ENCODE measurements at regions not wholly inside any gene's neighbourhood (a gene's known extent, or its start where the extent isn't known, plus 50 kb on each side); places are given as distances from the start of the nearest gene placed in this dataset.
"Not testable (repeated sequence)": the region's sequence is repeated elsewhere in the genome, so short reads cannot be mapped to it uniquely, and the experiment has no call there.

- Mint-ChIP-seq H3K36me3 (no peaks in the 10 kb centered on the region), H3K27ac (no peak overlapping the region), H3K4me1 (no peaks in the 10 kb centered on the region), H3K27me3 (peaks cover 3 to 5% of the 10 kb centered on the region in 2 donors), H3K9me3 (peaks cover 13 to 19% (median 15%) of the 10 kb centered on the region in 5 donors), H3K4me3 (no peak overlapping the region)
- POLR2A ChIA-PET = no interaction called here
- Histone ChIP-seq H3K27ac (ENCODE audit: low read depth, low read length) (no peak overlapping the region), H3K36me3 (ENCODE audit: insufficient read depth, low read length) (no peaks in the 10 kb centered on the region), H3K27me3 (ENCODE audit: insufficient read depth, low read length, poor library complexity, severe bottlenecking) (no peaks in the 10 kb centered on the region), H3K4me1 (ENCODE audit: insufficient read depth, low read length) (no peaks in the 10 kb centered on the region), H3K4me3 (ENCODE audit: low read length) (no peak overlapping the region), H3K9me3 (ENCODE audit: low read length) (no peaks in the 10 kb centered on the region)
- CTCF ChIA-PET = no interaction called here
- no peak for DNase-seq
Observed at GRCh38 chr6:117761610-117762009, 86.3 kb downstream of the NUS1 start.

DNA sequence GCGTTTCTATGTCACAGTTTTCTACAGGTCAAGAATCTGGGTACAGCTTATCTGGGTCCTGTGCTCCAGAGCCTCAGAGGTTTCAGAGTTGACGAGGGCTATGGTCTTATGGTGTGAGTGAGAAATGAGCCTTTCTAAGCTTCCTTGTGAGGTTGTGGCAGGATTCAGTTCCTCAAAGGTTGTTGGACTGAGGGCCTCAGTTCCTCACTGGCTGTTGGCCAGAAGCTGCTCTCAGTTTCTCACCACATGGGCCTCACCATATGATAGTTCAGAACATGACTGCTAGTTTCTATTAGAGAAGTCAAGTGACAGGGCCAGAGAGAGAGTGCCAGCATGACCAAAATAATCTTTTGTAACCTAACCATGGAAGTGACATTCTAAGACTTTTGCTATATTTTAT is 96.1 kb downstream of the NUS1 start:
- Histone ChIP-seq H3K4me3 (ENCODE audit: low read length) (no peak overlapping the region), H3K27ac (ENCODE audit: low read depth, low read length) (no peak overlapping the region), H3K4me1 (ENCODE audit: insufficient read depth, low read length) (no peaks in the 10 kb centered on the region), H3K27me3 (ENCODE audit: insufficient read depth, low read length, poor library complexity, severe bottlenecking) (no peaks in the 10 kb centered on the region), H3K9me3 (ENCODE audit: low read length) (no peaks in the 10 kb centered on the region), H3K36me3 (ENCODE audit: insufficient read depth, low read length) (no peaks in the 10 kb centered on the region)
- ChIA-PET CTCF (no interaction called here), POLR2A (no interaction called here)
- Mint-ChIP-seq H3K9me3 (peaks cover 0 to 9% (median 2%) of the 10 kb centered on the region in 5 donors), H3K4me3 (no peak overlapping the region), H3K27me3 (peaks cover 5 to 7% of the 10 kb centered on the region in 2 donors), H3K4me1 (no peaks in the 10 kb centered on the region), H3K27ac (no peak overlapping the region), H3K36me3 (no peaks in the 10 kb centered on the region)
- DNase-seq = no peak

DNA sequence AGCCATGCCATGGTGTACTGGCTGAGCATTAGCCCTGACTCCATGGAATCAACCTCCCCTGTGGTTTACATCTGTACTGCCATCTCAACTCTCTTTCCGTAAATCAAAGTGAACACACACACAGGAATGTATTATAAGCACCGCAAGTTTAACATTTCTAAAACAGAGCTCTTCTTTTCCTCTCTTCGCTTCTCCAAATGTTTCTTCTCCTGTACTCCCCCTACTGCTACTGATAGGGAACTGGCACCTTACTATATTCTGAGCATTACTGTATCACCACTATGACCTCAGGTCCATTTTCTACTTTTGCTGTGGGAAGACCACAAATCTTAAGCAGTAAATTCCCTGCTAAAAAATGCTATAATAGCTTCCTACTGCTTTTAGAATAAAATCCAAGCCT is 101.2 kb downstream of the NUS1 start:
- Mint-ChIP-seq H3K36me3 (no peaks in the 10 kb centered on the region), H3K9me3 (no peaks in the 10 kb centered on the region), H3K4me1 (no peaks in the 10 kb centered on the region), H3K27ac (no peak overlapping the region), H3K4me3 (no peak overlapping the region), H3K27me3 (peaks cover 7 to 9% of the 10 kb centered on the region in 2 donors)
- H3K4me3 ChIP-seq (ENCODE audit: low read length) = no peak overlapping the region
- H3K9me3 ChIP-seq (ENCODE audit: low read length) = no peaks in the 10 kb centered on the region
- H3K27me3 ChIP-seq (ENCODE audit: insufficient read depth, low read length, poor library complexity, severe bottlenecking) = peaks cover 5% of the 10 kb centered on the region
- H3K36me3 ChIP-seq (ENCODE audit: insufficient read depth, low read length) = no peaks in the 10 kb centered on the region
- CTCF ChIA-PET = no interaction called here
- POLR2A ChIA-PET = no interaction called here
- H3K27ac ChIP-seq (ENCODE audit: low read depth, low read length) = no peak overlapping the region
- no peak for DNase-seq
- H3K4me1 ChIP-seq (ENCODE audit: insufficient read depth, low read length) = no peaks in the 10 kb centered on the region

DNA sequence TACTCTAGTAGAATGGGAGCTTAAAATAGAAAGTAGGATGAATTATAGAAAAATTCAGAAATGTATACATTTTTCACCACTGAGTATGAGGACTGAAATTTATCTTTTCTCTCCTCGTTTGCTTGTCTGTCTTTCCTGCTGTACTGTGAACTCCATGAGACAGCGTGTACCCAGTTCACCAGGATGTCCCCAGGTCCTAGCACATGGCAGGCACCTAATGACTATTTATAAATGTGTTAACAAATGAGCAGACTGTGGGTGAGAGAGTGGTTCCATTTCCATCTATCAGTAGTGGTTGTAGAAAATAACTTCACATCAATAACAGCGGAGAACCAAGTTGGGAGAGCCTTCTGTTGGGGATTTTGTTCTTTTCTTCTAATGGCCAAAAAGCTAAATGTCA is 106.3 kb downstream of the NUS1 start:
- Mint-ChIP-seq H3K4me3 (no peak overlapping the region), H3K27ac (no peak overlapping the region), H3K9me3 (no peaks in the 10 kb centered on the region), H3K27me3 (peaks cover 3 to 7% of the 10 kb centered on the region in 2 donors), H3K4me1 (no peaks in the 10 kb centered on the region), H3K36me3 (no peaks in the 10 kb centered on the region)
- Histone ChIP-seq H3K4me1 (ENCODE audit: insufficient read depth, low read length) (no peaks in the 10 kb centered on the region), H3K27me3 (ENCODE audit: insufficient read depth, low read length, poor library complexity, severe bottlenecking) (peaks cover 5% of the 10 kb centered on the region), H3K9me3 (ENCODE audit: low read length) (no peaks in the 10 kb centered on the region), H3K36me3 (ENCODE audit: insufficient read depth, low read length) (no peaks in the 10 kb centered on the region), H3K27ac (ENCODE audit: low read depth, low read length) (no peak overlapping the region), H3K4me3 (ENCODE audit: low read length) (no peak overlapping the region)
- no peak for DNase-seq
- CTCF ChIA-PET = no interaction called here
- POLR2A ChIA-PET = no interaction called here

- Mint-ChIP-seq H3K4me3 (no peak overlapping the region), H3K27me3 (peaks cover 3 to 7% of the 10 kb centered on the region in 2 donors), H3K4me1 (no peaks in the 10 kb centered on the region), H3K27ac (peak overlapping the region in 1 of 8 donors; percentile 0), H3K9me3 (no peaks in the 10 kb centered on the region), H3K36me3 (no peaks in the 10 kb centered on the region)
- Histone ChIP-seq H3K4me3 (ENCODE audit: low read length) (no peak overlapping the region), H3K9me3 (ENCODE audit: low read length) (no peaks in the 10 kb centered on the region), H3K27me3 (ENCODE audit: insufficient read depth, low read length, poor library complexity, severe bottlenecking) (no peaks in the 10 kb centered on the region), H3K4me1 (ENCODE audit: insufficient read depth, low read length) (no peaks in the 10 kb centered on the region), H3K27ac (ENCODE audit: low read depth, low read length) (no peak overlapping the region), H3K36me3 (ENCODE audit: insufficient read depth, low read length) (no peaks in the 10 kb centered on the region)
- ChIA-PET POLR2A (no interaction called here), CTCF (no interaction called here)
- DNase-seq = no peak
Observed at GRCh38 chr6:117783279-117783678, 108.0 kb downstream of the NUS1 start.

- peaks cover 0 to 5% (median 0%) of the 10 kb centered on the region in 5 donors for H3K9me3 Mint-ChIP-seq
- DNase-seq = no peak
- CTCF ChIA-PET = no interaction called here
Observed at GRCh38 chr6:117791012-117791411, 115.7 kb downstream of the NUS1 start.

DNA sequence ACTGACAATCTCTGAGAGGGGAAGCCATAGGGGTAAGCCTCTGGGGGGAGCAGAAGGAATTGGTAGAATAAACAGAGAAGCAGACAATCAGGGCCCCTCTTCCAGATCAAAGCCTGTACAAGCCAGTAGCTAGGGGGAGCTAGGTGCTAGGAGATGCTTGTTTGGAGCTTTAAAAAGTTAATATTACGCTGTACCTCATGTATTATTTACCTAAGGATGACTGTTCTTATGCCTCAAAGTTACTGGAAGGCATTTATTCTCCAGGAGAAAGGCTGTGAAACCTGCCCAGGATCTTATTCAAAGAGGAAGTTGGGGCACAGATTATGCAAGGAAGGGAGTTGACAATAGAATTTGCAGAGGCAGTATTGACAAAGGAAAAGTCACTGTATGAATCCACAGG is 111.8 kb upstream of the SLC35F1 start:
- no peak overlapping the region for H3K4me3 ChIP-seq (ENCODE audit: low read length)
- Mint-ChIP-seq H3K27ac (no peak overlapping the region), H3K9me3 (peaks cover 0 to 5% (median 4%) of the 10 kb centered on the region in 5 donors), H3K27me3 (peaks cover 0 to 6% of the 10 kb centered on the region in 2 donors), H3K4me1 (no peaks in the 10 kb centered on the region), H3K36me3 (no peaks in the 10 kb centered on the region), H3K4me3 (no peak overlapping the region)
- H3K9me3 ChIP-seq (ENCODE audit: low read length) = no peaks in the 10 kb centered on the region
- CTCF ChIA-PET = no interaction called here
- no peak overlapping the region for H3K27ac ChIP-seq (ENCODE audit: low read depth, low read length)
- POLR2A ChIA-PET = no interaction called here
- no peaks in the 10 kb centered on the region for H3K36me3 ChIP-seq (ENCODE audit: insufficient read depth, low read length)
- H3K27me3 ChIP-seq (ENCODE audit: insufficient read depth, low read length, poor library complexity, severe bottlenecking) = no peaks in the 10 kb centered on the region
- DNase-seq = no peak
- no peaks in the 10 kb centered on the region for H3K4me1 ChIP-seq (ENCODE audit: insufficient read depth, low read length)

More at GRCh38 chr6:117791012-117791411, 115.7 kb downstream of the NUS1 start:
- H3K4me1 ChIP-seq (ENCODE audit: insufficient read depth, low read length) = no peaks in the 10 kb centered on the region
- H3K27ac ChIP-seq (ENCODE audit: low read depth, low read length) = no peak overlapping the region
- POLR2A ChIA-PET = no interaction called here
- H3K4me3 ChIP-seq (ENCODE audit: low read length) = no peak overlapping the region
- no peaks in the 10 kb centered on the region for H3K27me3 ChIP-seq (ENCODE audit: insufficient read depth, low read length, poor library complexity, severe bottlenecking)
- no peaks in the 10 kb centered on the region for H3K4me1 Mint-ChIP-seq
- no peak overlapping the region for H3K4me3 Mint-ChIP-seq
- H3K9me3 ChIP-seq (ENCODE audit: low read length) = no peaks in the 10 kb centered on the region
- peaks cover 0 to 6% of the 10 kb centered on the region in 2 donors for H3K27me3 Mint-ChIP-seq
- no peaks in the 10 kb centered on the region for H3K36me3 ChIP-seq (ENCODE audit: insufficient read depth, low read length)
- no peak overlapping the region for H3K27ac Mint-ChIP-seq
- no peaks in the 10 kb centered on the region for H3K36me3 Mint-ChIP-seq

DNA sequence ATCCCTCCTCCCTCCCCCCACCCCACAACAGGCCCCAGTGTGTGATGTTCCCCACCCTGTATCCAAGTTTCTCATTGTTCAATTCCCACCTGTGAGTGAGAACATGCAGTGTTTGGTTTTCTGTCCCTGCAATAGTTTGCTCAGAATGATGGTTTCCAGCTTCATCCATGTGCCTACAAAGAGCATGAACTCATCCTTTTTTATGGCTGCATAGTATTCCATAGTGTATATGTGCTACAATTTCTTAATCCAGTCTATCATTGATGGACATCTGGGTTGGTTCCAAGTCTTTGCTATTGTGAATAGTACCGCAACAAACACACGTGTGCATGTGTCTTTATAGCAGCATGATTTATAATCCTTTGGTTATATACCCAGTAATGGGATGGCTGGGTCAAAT is 108.2 kb upstream of the SLC35F1 start:
- H3K4me3 Mint-ChIP-seq; H3K27me3 ChIP-seq (ENCODE audit: insufficient read depth, low read length, poor library complexity, severe bottlenecking); H3K9me3 ChIP-seq (ENCODE audit: low read length); DNase-seq; H3K27ac ChIP-seq (ENCODE audit: low read depth, low read length); H3K36me3 ChIP-seq (ENCODE audit: insufficient read depth, low read length); H3K4me1 ChIP-seq (ENCODE audit: insufficient read depth, low read length); H3K36me3 Mint-ChIP-seq; H3K4me1 Mint-ChIP-seq; H3K27me3 Mint-ChIP-seq; H3K9me3 Mint-ChIP-seq; H3K4me3 ChIP-seq (ENCODE audit: low read length); CTCF ChIA-PET; POLR2A ChIA-PET; H3K27ac Mint-ChIP-seq: not testable (repeated sequence)

DNA sequence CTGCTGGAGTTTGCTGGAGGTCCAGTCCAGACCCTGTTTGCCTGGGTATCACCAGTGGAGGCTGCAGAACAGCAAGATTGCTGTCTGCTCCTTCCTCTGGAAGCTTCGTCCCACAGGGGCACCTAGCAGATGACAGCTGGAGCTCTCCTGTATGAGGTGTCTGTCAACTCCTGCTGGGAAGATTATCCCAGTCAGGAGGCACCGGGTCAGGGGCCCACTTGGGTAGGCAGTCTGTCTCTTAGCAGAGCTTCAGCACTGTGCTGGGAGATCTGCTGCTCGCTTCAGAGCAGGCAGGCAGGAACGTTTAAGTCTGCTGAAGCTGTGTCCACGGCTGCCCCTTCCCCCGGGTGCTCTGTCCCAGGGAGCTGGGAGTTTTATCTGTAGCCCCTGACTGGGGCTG is 96.8 kb upstream of the SLC35F1 start:
- Histone ChIP-seq H3K4me3 (ENCODE audit: low read length) (no peak overlapping the region), H3K4me1 (ENCODE audit: insufficient read depth, low read length) (no peaks in the 10 kb centered on the region), H3K9me3 (ENCODE audit: low read length) (no peaks in the 10 kb centered on the region), H3K27me3 (ENCODE audit: insufficient read depth, low read length, poor library complexity, severe bottlenecking) (no peaks in the 10 kb centered on the region), H3K27ac (ENCODE audit: low read depth, low read length) (no peak overlapping the region), H3K36me3 (ENCODE audit: insufficient read depth, low read length) (no peaks in the 10 kb centered on the region)
- POLR2A ChIA-PET = no interaction called here
- peaks cover 2 to 7% of the 10 kb centered on the region in 2 donors for H3K27me3 Mint-ChIP-seq
- H3K36me3 Mint-ChIP-seq = no peaks in the 10 kb centered on the region
- no peaks in the 10 kb centered on the region for H3K4me1 Mint-ChIP-seq
- peaks cover 0 to 7% (median 0%) of the 10 kb centered on the region in 5 donors for H3K9me3 Mint-ChIP-seq
- H3K27ac Mint-ChIP-seq = no peak overlapping the region
- H3K4me3 Mint-ChIP-seq = no peak overlapping the region
- CTCF ChIA-PET = no interaction called here
- no peak for DNase-seq
